ES-I3 (cell line): ENCODE measurements at regions not wholly inside any gene's neighbourhood (a gene's known extent, or its start where the extent isn't known, plus 50 kb on each side); places are given as distances from the start of the nearest gene placed in this dataset.
"Not testable (repeated sequence)": the region's sequence is repeated elsewhere in the genome, so short reads cannot be mapped to it uniquely, and the experiment has no call there.

Experiments
- H3K36me3 ChIP-seq: 2 replicates; pipeline ENCODE4 v1.6.1; 2013; ENCODE audit warnings: mild to moderate bottlenecking, low read length, control low read depth, moderate library complexity; ENCODE audit not compliant: insufficient read depth
- H3K4me1 ChIP-seq: 2 replicates; pipeline ENCODE4 v1.6.1; 2013; ENCODE audit warnings: mild to moderate bottlenecking, control low read depth, low read length; ENCODE audit not compliant: insufficient read depth
- H3K9ac ChIP-seq: 2 replicates; pipeline ENCODE4 v1.6.1; 2013; ENCODE audit warnings: low read depth, mild to moderate bottlenecking, low read length, moderate library complexity
- H3K9me3 ChIP-seq: 2 replicates; pipeline ENCODE4 v1.6.1; 2013; ENCODE audit warnings: mild to moderate bottlenecking, low read length, moderate library complexity; ENCODE audit not compliant: control insufficient read depth, insufficient read depth

DNA sequence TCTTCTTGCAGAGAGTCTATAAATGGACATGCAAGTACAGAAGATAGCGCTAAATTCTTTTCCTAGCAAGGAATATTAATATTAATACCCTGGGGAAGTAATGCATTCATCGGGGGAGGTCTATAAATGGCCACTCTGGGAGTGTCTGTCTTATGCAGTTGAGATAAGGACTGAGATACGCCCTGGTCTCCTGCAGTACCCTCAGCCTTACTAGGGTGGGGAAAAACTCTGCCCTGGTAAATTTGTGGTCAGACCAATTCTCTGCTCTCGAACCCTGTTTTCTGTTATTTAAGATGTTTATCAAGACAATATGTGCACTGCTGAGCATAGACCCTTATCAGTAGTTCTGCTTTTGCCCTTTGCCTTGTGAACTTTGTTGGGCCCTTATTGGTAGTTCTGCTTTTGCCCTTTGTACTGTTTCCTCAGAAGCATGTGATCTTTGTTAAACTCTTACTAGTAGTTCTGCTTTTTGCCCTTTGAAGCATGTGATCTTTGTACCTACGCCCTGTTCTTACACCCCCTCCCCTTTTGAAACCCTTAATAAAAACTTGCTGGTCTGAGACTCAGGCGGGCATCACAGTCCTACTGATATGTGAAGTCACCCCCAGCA lies 1956.2 kb downstream of the PCDH9 start:
- not testable (repeated sequence) for H3K9ac ChIP-seq, H3K9me3 ChIP-seq

DNA sequence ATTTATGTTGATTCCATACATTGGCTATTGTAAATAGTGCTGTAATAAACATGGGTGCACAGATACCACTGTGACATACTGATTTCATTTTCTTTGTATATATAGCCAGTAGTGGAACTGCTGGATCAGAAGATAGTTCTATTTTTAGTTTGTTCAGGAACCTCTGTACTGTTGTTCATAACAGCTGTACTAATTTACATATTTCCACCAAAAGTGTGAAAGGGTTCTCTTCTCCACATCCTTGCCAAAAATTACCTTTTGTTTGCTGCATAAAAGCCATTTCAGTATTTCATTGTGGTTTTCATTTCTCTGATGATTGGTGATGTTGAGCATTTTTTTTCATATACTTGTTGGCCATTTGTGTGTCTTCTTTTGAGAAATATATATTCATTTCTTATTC lies 1962.1 kb downstream of the PCDH9 start:
- Histone ChIP-seq H3K9me3 (no peaks in the 10 kb centered on the region), H3K36me3 (no peaks in the 10 kb centered on the region), H3K4me1 (no peaks in the 10 kb centered on the region), H3K9ac (no peak overlapping the region)

More for the DNA sequence above, 1956.2 kb downstream of the PCDH9 start:
- H3K4me1 ChIP-seq, H3K36me3 ChIP-seq: not testable (repeated sequence)

GRCh38 chr13:65265988-65266387 lies 1964.1 kb downstream of the PCDH9 start:
- Histone ChIP-seq H3K4me1 (peaks cover 4% of the 10 kb centered on the region; the same call in 1 of the 2 replicates), H3K36me3 (no peaks in the 10 kb centered on the region), H3K9ac (no peak overlapping the region), H3K9me3 (no peaks in the 10 kb centered on the region)

- no peaks in the 10 kb centered on the region for H3K9me3 ChIP-seq
- H3K36me3 ChIP-seq = no peaks in the 10 kb centered on the region
- no peak overlapping the region for H3K9ac ChIP-seq
- H3K4me1 ChIP-seq = peaks cover 6% of the 10 kb centered on the region; the same call in 1 of the 2 replicates
Observed at GRCh38 chr13:65264066-65264465, 1966.1 kb downstream of the PCDH9 start.

DNA sequence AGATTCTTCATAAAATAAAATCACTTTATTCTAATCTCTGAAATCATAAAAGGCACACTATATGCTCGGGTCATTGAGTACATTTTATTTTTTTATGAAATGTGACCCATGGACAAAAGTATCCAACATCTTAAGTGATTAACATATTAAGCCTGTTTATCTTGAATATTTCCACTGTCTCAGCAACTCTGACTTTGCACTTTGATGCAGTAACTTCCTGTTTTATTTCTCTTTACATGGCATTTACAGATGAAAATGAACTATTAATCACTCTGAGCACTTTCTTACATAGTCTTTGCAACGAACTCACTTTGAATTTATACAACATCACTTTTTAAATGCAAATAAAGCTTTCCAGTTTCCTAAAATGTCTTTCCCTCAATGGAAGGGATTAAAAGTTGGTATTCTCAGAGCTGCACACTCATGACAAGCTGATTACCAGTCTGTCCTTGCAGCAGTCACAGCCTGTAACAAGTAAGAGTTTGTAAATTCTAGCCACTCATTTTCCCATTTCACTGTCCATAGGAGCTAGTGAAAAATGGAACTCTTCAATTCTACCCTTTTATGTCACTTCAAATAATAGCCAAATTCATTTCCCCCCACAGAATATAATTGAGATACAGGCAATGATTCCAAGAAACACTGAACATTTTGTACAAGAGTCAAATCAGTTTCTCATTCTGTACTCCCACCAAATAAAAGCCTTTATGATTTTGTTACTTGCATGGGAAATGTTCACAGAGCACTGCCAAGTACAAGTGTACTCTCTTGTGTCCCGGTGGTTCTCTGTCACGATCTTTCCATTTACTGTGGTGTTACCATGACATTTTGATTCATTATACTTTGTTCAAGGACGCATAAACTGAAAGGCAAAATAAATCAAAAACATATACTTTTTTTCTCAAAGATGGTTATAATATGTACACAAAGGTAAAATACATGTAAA lies 1968.9 kb downstream of the PCDH9 start:
- Histone ChIP-seq H3K36me3 (no peaks in the 10 kb centered on the region), H3K4me1 (peaks cover 6% of the 10 kb centered on the region; the same call in 1 of the 2 replicates), H3K9me3 (no peaks in the 10 kb centered on the region), H3K9ac (no peak overlapping the region)

DNA sequence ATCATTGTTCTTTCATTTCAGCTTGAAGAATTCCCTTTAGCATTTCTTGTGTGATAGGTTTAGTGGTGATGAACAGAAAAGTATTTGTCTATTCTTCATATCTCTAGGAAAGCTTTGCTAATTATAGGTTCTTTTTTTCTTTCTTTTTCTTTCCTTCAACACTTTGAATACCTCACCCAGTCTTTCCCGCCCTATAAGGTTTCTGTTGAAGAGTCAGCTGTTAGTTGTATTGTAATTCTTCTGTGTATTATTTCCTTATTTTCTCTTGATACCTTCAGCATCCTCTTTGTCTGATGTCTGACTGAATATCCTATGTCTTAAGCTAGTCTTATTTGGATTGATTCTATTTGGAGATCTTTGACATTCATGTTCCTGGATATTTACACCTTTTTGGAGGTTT lies 1989.4 kb downstream of the PCDH9 start:
- no peaks in the 10 kb centered on the region for H3K36me3 ChIP-seq
- no peak overlapping the region for H3K9ac ChIP-seq
- H3K4me1 ChIP-seq = no peaks in the 10 kb centered on the region
- H3K9me3 ChIP-seq = peaks cover 5% of the 10 kb centered on the region; the same call in 1 of the 2 replicates

GRCh38 chr13:65236841-65237418 lies 1993.2 kb downstream of the PCDH9 start:
- no peaks in the 10 kb centered on the region for H3K36me3 ChIP-seq
- H3K9me3 ChIP-seq = peaks cover 5% of the 10 kb centered on the region; the same call in 1 of the 2 replicates
- no peak overlapping the region for H3K9ac ChIP-seq
- H3K4me1 ChIP-seq = no peaks in the 10 kb centered on the region

DNA sequence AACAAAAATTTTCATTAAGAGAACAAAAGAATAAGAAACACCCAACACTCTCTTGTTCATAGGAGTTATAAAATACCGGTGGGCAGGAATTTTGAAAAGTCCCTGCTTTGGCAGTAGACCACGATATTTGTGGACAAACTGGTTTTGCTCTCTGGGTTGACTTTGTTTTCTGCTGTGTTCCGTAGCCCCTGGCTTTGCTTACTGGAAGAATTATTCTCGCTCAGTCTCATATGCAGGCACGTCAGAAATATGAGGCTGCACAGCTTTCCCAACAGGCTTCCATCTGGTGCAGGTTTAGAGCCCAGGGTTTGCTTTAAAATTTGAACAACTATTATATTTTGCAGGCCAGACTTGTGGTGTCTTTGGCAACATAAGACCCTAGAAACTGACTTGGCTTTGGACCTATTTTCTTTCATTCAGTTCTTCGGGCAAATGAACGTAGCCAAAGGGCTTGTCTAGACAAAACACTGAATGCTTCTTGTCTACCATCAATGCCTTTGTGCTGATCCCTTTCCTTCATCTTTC lies 2012.6 kb downstream of the PCDH9 start:
- no peak overlapping the region for H3K9ac ChIP-seq
- no peaks in the 10 kb centered on the region for H3K36me3 ChIP-seq
- no peaks in the 10 kb centered on the region for H3K4me1 ChIP-seq
- no peaks in the 10 kb centered on the region for H3K9me3 ChIP-seq

DNA sequence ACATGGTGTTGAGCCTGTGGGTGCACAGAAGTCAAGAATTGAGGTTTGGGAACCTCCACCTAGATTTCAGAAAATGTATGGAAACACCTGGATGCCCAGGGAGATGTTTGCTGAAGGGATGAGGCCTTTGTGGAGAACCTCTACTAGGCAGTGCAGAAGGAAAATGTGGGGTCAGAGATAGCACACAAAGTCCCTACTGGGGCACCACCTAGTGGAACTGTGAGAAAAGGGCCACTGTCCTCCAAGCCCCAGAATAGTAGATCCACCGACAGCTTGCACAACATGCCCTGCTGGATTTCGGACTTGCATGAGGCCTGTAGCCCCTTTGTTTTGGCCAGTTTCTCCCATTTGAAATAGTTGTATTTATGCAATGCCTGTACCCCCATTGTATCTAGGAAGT lies 2027.3 kb downstream of the PCDH9 start:
- H3K36me3 ChIP-seq, H3K9me3 ChIP-seq, H3K4me1 ChIP-seq, H3K9ac ChIP-seq: not testable (repeated sequence)

DNA sequence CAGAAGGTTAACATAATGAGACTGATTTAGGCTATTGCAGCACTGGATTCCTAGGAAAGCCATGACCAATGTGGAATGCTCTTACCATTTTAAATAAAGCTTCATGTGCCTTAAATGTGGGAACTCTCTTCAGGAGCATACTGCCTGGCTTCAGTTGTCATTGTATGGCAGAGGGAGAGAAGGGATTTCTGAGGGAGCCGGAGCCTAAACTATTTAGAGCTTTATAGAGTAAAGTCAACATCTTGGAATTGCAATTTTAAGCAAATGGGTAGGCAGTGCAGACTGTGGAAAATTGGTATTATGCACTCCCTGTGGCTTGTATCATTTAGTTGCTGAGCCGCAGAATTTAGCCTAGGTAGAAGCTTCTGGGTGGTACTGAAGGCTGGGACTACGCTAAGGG lies 2041.4 kb downstream of the PCDH9 start:
- H3K9me3 ChIP-seq = peaks cover 2% of the 10 kb centered on the region; the same call in 1 of the 2 replicates
- H3K36me3 ChIP-seq = no peaks in the 10 kb centered on the region
- H3K4me1 ChIP-seq = no peaks in the 10 kb centered on the region
- no peak overlapping the region for H3K9ac ChIP-seq

- H3K4me1 ChIP-seq = no peaks in the 10 kb centered on the region
- no peak overlapping the region for H3K9ac ChIP-seq
- H3K36me3 ChIP-seq = no peaks in the 10 kb centered on the region
- no peaks in the 10 kb centered on the region for H3K9me3 ChIP-seq
Observed at GRCh38 chr13:65168026-65168425, 2062.1 kb downstream of the PCDH9 start.

GRCh38 chr13:65166675-65167074 lies 2063.5 kb downstream of the PCDH9 start:
- Histone ChIP-seq H3K4me1 (no peaks in the 10 kb centered on the region), H3K9ac (no peak overlapping the region), H3K9me3 (no peaks in the 10 kb centered on the region), H3K36me3 (no peaks in the 10 kb centered on the region)

- no peaks in the 10 kb centered on the region for H3K36me3 ChIP-seq
- H3K9me3 ChIP-seq = no peaks in the 10 kb centered on the region
- no peak overlapping the region for H3K9ac ChIP-seq
- no peaks in the 10 kb centered on the region for H3K4me1 ChIP-seq
Observed at GRCh38 chr13:65159803-65160202, 2070.3 kb downstream of the PCDH9 start.

DNA sequence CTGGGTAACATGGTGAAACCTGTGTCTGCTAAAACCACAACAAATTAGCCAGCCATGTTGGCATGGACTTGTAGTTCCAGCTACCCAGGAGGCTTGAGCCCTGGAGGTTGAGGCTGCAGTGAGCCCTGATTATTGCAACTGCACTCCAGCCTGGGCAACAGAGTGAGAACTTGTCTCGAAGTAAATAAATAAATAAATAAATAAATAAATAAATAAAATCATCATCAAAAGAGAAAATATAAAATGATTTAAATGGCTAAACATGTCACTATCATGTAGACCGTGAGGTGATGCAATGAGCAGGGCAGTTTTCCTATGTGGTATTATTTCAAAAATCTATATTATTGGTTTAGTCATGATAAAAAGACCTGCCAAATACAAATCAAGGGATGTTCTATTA lies 2074.3 kb downstream of the PCDH9 start:
- no peaks in the 10 kb centered on the region for H3K36me3 ChIP-seq
- H3K9me3 ChIP-seq = no peaks in the 10 kb centered on the region
- H3K9ac ChIP-seq = no peak overlapping the region
- H3K4me1 ChIP-seq = no peaks in the 10 kb centered on the region
